ENCODE measurements at regions not wholly inside any gene's neighbourhood (a gene's known extent, or its start where the extent isn't known, plus 50 kb on each side); places are given as distances from the start of the nearest gene placed in this dataset.

DNA sequence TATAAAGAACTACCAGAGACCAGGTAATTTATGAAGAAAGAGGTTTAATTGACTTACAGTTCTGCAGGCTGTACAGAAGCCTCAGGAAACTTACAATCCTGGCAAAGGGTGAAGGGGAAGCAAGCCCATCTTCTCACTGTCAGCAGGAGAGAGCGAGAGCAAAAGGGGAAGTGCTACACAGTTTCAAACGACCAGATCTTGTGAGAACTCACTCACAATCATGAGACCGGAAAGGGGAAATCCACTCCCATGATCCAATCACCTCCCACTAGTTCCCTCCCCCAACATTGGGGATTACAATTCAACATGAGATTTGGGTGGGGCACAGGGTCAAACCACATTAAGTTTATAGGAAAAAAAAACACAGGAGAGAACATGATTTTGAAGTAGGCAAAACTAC is 222.1 kb upstream of the SHH start:
- TF ChIP-seq, protein P1, sequence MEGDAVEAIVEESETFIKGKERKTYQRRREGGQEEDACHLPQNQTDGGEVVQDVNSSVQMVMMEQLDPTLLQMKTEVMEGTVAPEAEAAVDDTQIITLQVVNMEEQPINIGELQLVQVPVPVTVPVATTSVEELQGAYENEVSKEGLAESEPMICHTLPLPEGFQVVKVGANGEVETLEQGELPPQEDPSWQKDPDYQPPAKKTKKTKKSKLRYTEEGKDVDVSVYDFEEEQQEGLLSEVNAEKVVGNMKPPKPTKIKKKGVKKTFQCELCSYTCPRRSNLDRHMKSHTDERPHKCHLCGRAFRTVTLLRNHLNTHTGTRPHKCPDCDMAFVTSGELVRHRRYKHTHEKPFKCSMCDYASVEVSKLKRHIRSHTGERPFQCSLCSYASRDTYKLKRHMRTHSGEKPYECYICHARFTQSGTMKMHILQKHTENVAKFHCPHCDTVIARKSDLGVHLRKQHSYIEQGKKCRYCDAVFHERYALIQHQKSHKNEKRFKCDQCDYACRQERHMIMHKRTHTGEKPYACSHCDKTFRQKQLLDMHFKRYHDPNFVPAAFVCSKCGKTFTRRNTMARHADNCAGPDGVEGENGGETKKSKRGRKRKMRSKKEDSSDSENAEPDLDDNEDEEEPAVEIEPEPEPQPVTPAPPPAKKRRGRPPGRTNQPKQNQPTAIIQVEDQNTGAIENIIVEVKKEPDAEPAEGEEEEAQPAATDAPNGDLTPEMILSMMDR (IDR thresholded peaks at IDR 0.05; ENCODE audit: insufficient read depth, low read depth, low read length): no peak
- TF ChIP-seq EZH2 (IDR thresholded peaks at IDR 0.05; ENCODE audit: insufficient read depth, low read length): no peak
- H3K27ac ChIP-seq (ENCODE audit: low read depth, low read length): no peak overlapping the region
- Mint-ChIP-seq H3K4me1 (ENCODE audit: low read depth, unreplicated experiment) (peaks cover 4% of the 10 kb centered on the region), H3K27me3 (ENCODE audit: low read depth, unreplicated experiment) (peaks cover 26% of the 10 kb centered on the region), H3K9me3 (ENCODE audit: unreplicated experiment) (no peaks in the 10 kb centered on the region), H3K4me3 (ENCODE audit: unreplicated experiment) (no peak overlapping the region), H3K27ac (ENCODE audit: unreplicated experiment) (no peak overlapping the region), H3K36me3 (ENCODE audit: low read depth, unreplicated experiment) (no peaks in the 10 kb centered on the region)
- no peak overlapping the region for H3K9ac ChIP-seq (ENCODE audit: low read length)
- no peak overlapping the region for H2AFZ ChIP-seq (ENCODE audit: low read depth, low read length)
- H3K27me3 ChIP-seq (ENCODE audit: insufficient read depth, low read length): no peaks in the 10 kb centered on the region
- DNase-seq (ENCODE audit: low read depth) (no peak), FAIRE-seq (no peak)
- H3K4me2 ChIP-seq (ENCODE audit: low read length): no peak overlapping the region
- no peak overlapping the region for H3K4me3 ChIP-seq (ENCODE audit: insufficient read depth, low read depth, low read length)
- H3K79me2 ChIP-seq (ENCODE audit: insufficient read depth, low read length): no peaks in the 10 kb centered on the region
- no peaks in the 10 kb centered on the region for H3K36me3 ChIP-seq (ENCODE audit: insufficient read depth, low read length)
- H3K4me1 ChIP-seq (ENCODE audit: insufficient read depth, low read length): no peaks in the 10 kb centered on the region
- H3K9me3 ChIP-seq (ENCODE audit: insufficient read depth, low read depth, low read length): no peaks in the 10 kb centered on the region
- no peaks in the 10 kb centered on the region for H4K20me1 ChIP-seq (ENCODE audit: insufficient read depth, low read length)

DNA sequence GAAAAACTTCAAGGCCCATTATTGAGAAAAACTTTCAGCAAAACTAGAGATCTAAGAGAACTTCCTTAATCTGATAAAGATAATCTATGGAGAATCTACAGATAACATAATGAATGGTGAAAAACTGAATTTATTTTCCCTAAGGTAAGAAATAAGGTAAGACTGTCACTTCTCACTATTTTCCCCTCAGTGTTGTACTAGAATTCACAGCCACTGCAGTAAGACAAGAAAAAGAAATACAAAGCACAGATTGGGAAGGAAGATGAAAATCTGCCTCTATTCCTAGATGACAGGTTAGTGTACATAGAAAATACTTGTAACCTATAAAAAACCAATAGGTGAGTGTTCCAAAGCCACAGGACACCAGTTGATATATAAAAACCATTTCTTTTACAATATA is 220.7 kb upstream of the SHH start:
- H3K27me3 ChIP-seq (ENCODE audit: insufficient read depth, low read length): no peaks in the 10 kb centered on the region
- TF ChIP-seq, protein P1 (IDR thresholded peaks at IDR 0.05; ENCODE audit: insufficient read depth, low read depth, low read length): no peak
- TF ChIP-seq EZH2 (IDR thresholded peaks at IDR 0.05; ENCODE audit: insufficient read depth, low read length): no peak
- DNase-seq (ENCODE audit: low read depth) (no peak), FAIRE-seq (no peak)
- H2AFZ ChIP-seq (ENCODE audit: low read depth, low read length): no peak overlapping the region
- Mint-ChIP-seq H3K4me3 (ENCODE audit: unreplicated experiment) (no peak overlapping the region), H3K36me3 (ENCODE audit: low read depth, unreplicated experiment) (no peaks in the 10 kb centered on the region), H3K4me1 (ENCODE audit: low read depth, unreplicated experiment) (peaks cover 4% of the 10 kb centered on the region), H3K9me3 (ENCODE audit: unreplicated experiment) (no peaks in the 10 kb centered on the region), H3K27me3 (ENCODE audit: low read depth, unreplicated experiment) (peaks cover 30% of the 10 kb centered on the region), H3K27ac (ENCODE audit: unreplicated experiment) (no peak overlapping the region)
- H3K4me3 ChIP-seq (ENCODE audit: insufficient read depth, low read depth, low read length): no peak overlapping the region
- H3K9ac ChIP-seq (ENCODE audit: low read length): no peak overlapping the region
- H3K27ac ChIP-seq (ENCODE audit: low read depth, low read length): no peak overlapping the region
- H3K79me2 ChIP-seq (ENCODE audit: insufficient read depth, low read length): no peaks in the 10 kb centered on the region
- no peak overlapping the region for H3K4me2 ChIP-seq (ENCODE audit: low read length)
- no peaks in the 10 kb centered on the region for H4K20me1 ChIP-seq (ENCODE audit: insufficient read depth, low read length)
- H3K9me3 ChIP-seq (ENCODE audit: insufficient read depth, low read depth, low read length): no peaks in the 10 kb centered on the region
- no peaks in the 10 kb centered on the region for H3K36me3 ChIP-seq (ENCODE audit: insufficient read depth, low read length)
- H3K4me1 ChIP-seq (ENCODE audit: insufficient read depth, low read length): no peaks in the 10 kb centered on the region

DNA sequence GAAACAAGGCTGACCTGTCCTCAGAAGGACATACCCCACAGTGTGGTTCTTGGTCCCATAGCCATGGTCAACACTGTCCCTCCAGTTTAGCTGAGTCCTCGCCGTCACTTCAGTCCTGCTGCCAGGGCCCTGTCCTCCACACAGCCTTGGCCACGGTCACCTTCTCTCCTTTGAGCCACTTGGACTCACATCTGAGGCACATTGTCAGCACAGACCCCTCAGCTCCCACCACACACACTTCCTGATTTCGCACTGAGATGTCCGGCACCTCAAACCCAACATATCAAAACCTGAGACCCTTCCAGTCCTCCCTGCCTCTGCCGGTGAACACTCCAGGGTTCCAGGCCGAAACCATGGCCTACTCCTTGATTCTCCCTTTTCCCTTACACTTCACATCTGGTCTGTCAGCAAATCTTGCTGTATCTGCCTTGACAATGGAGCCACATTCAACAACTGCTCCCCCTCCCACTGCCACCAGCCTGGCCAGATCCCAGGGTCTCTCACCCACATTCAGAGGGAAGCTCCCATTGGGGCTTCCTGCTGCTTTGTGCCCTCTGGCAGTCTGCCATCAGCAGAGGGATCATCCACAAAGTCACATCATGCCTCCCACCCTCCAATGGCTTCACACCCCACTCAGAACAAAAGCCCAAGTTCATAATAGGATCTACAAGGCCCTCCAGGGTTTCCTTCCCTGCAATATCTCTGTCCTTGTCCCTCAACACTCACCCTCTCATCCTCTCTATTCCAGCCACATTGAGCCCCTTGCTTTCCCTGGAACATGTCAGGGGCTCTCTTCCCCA is 219.6 kb upstream of the SHH start:
- H3K4me3 ChIP-seq (ENCODE audit: insufficient read depth, low read depth, low read length): no peak overlapping the region
- no peak for FAIRE-seq
- Mint-ChIP-seq H3K9me3 (ENCODE audit: unreplicated experiment) (no peaks in the 10 kb centered on the region), H3K27ac (ENCODE audit: unreplicated experiment) (no peak overlapping the region), H3K36me3 (ENCODE audit: low read depth, unreplicated experiment) (no peaks in the 10 kb centered on the region), H3K4me1 (ENCODE audit: low read depth, unreplicated experiment) (peaks cover 4% of the 10 kb centered on the region), H3K4me3 (ENCODE audit: unreplicated experiment) (no peak overlapping the region), H3K27me3 (ENCODE audit: low read depth, unreplicated experiment) (peaks cover 31% of the 10 kb centered on the region)
- H3K4me2 ChIP-seq (ENCODE audit: low read length): no peak overlapping the region
- no peaks in the 10 kb centered on the region for H4K20me1 ChIP-seq (ENCODE audit: insufficient read depth, low read length)
- no peak overlapping the region for H3K27ac ChIP-seq (ENCODE audit: low read depth, low read length)
- no peaks in the 10 kb centered on the region for H3K27me3 ChIP-seq (ENCODE audit: insufficient read depth, low read length)
- DNase-seq (ENCODE audit: low read depth): no peak
- no peak for TF ChIP-seq EZH2 (IDR thresholded peaks at IDR 0.05; ENCODE audit: insufficient read depth, low read length)
- TF ChIP-seq, protein P1 (IDR thresholded peaks at IDR 0.05; ENCODE audit: insufficient read depth, low read depth, low read length): no peak
- H3K4me1 ChIP-seq (ENCODE audit: insufficient read depth, low read length): no peaks in the 10 kb centered on the region
- no peaks in the 10 kb centered on the region for H3K36me3 ChIP-seq (ENCODE audit: insufficient read depth, low read length)
- no peaks in the 10 kb centered on the region for H3K79me2 ChIP-seq (ENCODE audit: insufficient read depth, low read length)
- no peaks in the 10 kb centered on the region for H3K9me3 ChIP-seq (ENCODE audit: insufficient read depth, low read depth, low read length)
- no peak overlapping the region for H2AFZ ChIP-seq (ENCODE audit: low read depth, low read length)
- H3K9ac ChIP-seq (ENCODE audit: low read length): no peak overlapping the region
